ENCODE measurements at regions not wholly inside any gene's neighbourhood (a gene's known extent, or its start where the extent isn't known, plus 50 kb on each side); places are given as distances from the start of the nearest gene placed in this dataset.

DNA sequence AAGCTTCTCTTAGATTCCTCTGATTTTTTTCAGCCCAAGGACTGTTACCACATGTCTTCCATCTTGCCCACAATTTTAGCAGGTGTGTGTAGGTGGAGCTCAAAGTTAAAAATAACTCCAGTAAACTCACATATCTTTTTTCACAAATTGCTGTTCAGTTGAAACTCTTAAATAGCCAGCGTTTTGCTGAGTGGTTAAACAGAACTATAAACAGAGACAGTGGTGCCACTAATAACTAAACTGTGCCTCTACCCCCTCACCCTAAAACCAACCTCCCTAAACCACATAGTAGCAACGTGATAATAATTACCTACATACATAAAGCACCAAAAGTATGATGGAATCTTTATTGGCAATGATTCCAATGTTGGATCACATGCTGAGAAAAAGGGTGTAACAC, 525.1 kb downstream of the PDCD6IP start:
- DNase-seq = no peak

DNA sequence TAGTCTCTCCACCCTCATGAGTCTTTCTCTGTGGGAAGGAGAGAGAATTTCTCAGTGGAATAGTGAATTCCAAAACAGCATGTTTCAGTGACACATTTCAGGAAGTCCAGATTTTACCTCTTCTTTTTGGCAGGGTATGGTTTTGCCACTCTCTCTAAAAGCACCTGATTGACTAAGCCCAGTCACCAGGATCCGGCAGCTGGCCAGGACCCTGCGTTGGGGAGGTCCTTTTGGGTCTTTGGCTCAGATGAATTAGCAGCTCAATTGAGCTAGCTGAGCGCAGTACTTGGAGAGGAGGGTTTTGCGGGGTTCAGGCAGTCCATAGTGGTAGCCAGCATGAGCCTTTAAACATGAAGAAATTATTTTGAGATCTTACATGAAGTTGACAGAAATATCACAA, 548.2 kb downstream of the PDCD6IP start:
- no peak for DNase-seq

GRCh38 chr3:34351882-34352777, 553.7 kb downstream of the PDCD6IP start:
- DNase-seq = no peak

- no peak for DNase-seq
These were observed 554.4 kb downstream of the PDCD6IP start for GRCh38 chr3:34352778-34353331.

GRCh38 chr3:34357461-34357860, 559.0 kb downstream of the PDCD6IP start:
- no peak for DNase-seq

GRCh38 chr3:34359064-34359463, 560.6 kb downstream of the PDCD6IP start:
- no peak for DNase-seq

- DNase-seq = no peak
These were observed 562.3 kb downstream of the PDCD6IP start for GRCh38 chr3:34360713-34361112.

DNA sequence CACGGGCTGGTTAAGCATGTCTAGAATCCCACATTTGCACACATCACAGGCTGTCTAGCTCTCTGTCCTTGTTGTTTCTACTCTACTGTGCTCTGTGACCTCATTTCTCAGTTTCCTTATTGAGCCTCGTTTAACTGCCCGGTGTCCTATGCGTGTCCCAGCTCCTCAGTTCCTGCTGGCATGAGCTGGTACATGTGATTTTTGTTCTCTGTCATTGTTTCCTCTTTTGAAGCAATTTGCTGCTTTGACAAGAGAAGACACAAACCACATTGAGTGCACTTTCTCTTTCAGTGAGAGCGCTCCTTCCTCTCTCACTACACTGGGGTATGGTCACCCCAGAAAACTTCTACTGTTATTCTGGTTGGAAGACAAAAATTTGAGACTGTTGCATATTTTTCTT, 563.5 kb downstream of the PDCD6IP start:
- no peak for DNase-seq

GRCh38 chr3:34362910-34363309, 564.5 kb downstream of the PDCD6IP start:
- DNase-seq = no peak

GRCh38 chr3:34363881-34364280, 565.5 kb downstream of the PDCD6IP start:
- DNase-seq = no peak

GRCh38 chr3:34364335-34364734, 565.9 kb downstream of the PDCD6IP start:
- no peak for DNase-seq

DNA sequence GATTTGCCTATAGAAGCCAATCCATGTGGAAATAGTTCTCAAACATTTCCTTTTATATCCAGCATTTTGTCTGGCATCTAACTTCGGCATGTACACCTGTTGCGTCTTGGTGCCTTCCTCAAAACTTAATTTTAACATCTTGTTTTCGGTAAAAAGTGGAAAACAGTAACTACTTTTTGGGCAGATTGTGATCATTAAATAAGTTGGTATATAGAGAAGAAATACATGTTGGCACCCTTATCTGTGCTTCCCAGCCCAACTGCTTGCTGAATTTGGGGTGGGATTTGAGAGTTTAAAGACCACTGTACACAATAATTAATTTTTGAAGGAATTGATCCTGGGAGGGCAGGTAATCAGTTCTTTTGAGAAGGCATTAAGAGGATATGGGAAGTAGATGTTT, 566.8 kb downstream of the PDCD6IP start:
- DNase-seq = no peak

- DNase-seq = no peak
These were observed 567.3 kb downstream of the PDCD6IP start for GRCh38 chr3:34365771-34366170.

DNA sequence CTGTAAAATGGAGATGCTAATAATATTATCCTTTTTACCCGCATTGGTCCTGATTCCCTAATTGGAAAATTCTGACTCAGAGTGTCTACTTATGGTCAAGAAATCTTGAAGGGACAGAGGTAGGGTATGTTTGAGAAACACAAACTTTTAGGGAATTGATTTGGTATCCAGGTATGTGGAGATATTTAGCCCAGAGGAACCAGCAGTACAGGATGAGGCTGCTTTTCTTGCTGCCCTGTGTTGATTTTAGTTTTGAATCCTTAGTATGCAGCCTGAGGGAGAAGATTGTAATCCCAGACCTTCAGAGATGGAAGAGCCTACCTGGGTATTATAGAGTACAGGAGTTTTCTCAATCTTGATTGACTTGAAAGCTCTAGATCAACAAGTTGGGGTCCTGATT, 569.1 kb downstream of the PDCD6IP start:
- no peak for DNase-seq

DNA sequence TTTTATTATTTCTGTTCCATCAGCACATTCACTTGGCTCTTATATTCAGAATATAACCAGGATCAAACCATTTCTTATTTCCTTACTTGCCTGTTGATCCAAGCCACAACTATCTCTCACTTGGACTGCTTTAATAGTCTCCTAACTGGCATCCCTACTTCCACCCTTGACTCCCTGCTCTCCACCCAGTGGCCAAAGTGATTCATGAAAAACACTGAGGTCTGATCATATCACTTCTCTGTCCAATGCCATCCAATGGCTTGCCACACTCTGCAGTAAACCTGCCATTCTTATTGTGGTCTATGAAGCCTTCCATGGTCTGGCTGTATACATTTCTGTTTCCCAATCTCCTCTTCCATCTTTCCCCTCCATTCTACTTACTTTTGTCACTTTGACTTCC, 576.1 kb downstream of the PDCD6IP start:
- DNase-seq = no peak

DNA sequence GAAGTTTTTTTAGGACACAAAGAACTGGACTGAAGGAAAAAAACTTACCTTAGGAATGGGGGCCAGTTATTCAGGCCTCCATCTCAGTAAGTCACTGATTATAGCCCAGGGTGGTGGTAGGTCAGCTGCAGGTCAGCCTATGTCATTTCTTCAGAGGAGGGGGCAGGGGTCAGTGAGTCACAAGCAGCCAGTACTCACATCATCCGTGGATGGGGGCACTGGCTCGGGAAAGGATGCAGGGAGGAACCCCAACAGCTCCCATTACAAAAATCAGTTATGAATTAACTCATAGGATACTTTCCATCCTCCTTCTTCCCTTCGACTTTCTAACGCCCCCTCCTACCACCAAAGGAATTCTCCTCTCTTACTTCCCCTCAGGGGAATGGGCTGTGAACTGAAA, 578.3 kb downstream of the PDCD6IP start:
- DNase-seq = no peak

GRCh38 chr3:34377961-34378360, 579.5 kb downstream of the PDCD6IP start:
- DNase-seq = no peak

- no peak for DNase-seq
These were observed 582.8 kb downstream of the PDCD6IP start for GRCh38 chr3:34381243-34381642.

DNA sequence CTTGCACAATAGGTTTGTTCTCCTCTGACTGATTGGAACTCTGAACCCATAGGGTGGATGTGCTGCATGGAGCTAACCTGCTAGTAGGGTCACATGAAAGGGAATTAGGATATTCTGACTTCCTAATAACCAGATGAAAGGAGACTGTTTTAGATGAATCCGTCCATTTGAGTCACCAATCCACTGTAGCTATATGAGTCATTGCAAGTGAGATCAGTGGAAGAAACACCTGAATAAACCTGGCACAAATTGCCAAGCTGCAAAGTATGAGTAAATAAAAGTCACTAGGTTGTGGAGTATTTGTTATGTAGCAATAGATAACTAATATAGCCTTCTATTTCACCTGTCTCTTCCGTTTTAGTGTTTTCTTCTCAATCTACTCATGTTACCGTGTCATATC, 584.4 kb downstream of the PDCD6IP start:
- DNase-seq = no peak

- DNase-seq = no peak
These were observed 587.9 kb downstream of the PDCD6IP start for GRCh38 chr3:34386309-34386708.

DNA sequence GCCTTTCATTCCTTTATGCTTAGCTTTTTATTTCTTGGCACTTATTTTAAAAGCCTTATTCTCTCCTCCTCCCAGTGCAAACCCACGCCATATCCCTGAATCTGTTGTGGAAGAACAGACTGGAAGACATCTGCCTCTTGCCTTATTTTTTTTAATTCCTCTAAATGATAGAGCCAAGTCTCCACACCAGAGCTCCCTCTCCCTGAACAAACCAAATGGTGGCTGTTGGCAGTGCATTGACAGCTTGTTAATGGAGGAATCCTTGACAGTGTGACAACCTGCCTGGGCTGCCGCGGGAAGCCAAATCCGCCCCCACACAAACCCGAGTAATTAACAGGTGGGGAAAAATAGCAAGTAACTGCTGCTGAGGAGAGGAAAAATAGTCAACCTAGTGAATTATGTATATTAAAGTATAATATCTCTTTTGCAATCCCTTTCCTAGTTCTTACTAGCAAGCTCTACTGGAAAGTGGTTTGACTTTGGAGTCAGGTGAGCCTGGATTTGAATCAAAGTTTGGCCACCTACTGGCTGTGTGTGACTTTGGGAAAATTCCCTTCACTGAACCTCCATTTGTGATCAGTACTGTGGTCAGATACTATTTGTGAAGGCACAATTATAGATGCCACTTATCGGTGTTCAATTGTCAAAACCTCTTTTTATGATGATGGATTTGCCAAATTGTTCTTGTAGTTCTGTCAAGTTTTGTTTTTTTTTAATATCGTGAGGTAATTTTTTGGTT, 589.6 kb downstream of the PDCD6IP start:
- no peak for DNase-seq

DNA sequence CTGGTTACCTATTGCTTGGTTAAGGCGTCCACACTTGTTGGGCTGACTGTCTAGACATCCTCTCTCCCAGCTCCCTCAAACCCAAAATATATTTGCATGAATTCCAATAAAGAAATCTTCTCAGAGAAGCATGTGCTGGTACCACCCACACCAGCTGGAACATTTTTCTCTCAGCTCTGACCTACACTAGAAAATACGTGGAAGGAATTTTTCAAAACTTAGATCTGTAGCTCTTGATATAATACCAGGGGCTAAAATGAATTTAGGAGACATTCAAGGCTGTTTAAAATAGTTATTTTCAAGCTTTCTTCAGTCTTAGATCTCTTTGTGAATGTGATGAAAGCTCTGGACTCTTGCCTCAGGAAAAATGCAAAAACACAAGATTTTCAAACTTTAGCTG, 590.4 kb downstream of the PDCD6IP start:
- no peak for DNase-seq

DNA sequence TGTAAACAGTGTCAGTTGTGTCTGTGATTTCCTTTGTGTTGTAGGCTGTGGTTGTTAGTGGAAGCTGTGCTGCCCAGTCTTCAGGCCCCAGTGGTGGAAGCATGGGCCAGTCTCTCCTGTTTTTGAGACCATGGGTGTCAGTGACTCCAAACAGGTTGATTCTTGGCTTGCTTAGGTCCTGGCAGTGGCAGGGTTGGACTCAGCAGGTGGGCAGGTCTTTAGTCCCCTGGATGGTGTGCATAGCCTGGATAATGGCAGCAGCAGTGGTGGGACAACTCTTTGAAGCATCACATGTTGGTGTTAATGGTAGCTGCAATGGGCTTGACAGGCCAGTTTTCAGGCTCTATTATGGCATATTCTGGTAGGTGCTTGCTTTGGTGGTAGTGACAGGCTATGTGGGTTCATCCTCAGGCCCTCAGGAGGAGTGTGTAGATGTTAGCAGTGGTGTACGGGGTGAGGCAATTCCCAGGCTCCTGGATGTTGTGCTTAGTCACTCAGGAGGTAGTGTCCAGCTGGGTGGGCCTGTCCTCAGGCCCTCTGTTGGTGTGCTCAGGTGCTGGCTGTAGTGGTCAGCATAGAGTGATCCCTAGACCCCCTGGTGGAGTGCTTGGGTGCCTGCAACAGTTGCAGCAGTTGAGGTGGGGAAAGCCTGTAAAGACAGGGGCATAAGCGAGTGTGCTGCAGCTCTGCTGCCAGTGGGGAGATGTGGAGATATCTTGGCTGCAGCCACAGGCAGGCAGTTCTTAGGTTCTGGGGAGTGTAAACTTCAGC, 596.7 kb downstream of the PDCD6IP start:
- DNase-seq = no peak
